T-cell (primary cell): ENCODE measurements at regions not wholly inside any gene's neighbourhood (a gene's known extent, or its start where the extent isn't known, plus 50 kb on each side); places are given as distances from the start of the nearest gene placed in this dataset.

Experiments used
- ATAC-seq, 4 experiments: fragments of 200-7000 bp in 3 of 4; fragments of 150-1000 bp in 1 of 4; cut with Tn5 transposase; replicated peaks in 1 of 4; 1 replicate in 3 of 4; 2 replicates in 1 of 4; pipeline ENCODE4 v1.10.0; 2021; ENCODE audit warnings: moderate library complexity in 3 of 4, mild to moderate bottlenecking in 2 of 4, moderate number of reproducible peaks in 1 of 4
- CTCF ChIA-PET, 2 donors: fragments of 300-600 bp; sonication (Branson Sonifier 250); formaldehyde crosslinking; loops; one replicate each; lab custom pipeline; 2022; ENCODE audit warnings: antibody characterized with exemption in 2 of 2; lab: Charles Lee
- POLR2A ChIA-PET, 2 donors: fragments of 300-600 bp; sonication (Branson Sonifier 250); formaldehyde crosslinking; loops; one replicate each; lab custom pipeline; 2022; ENCODE audit warnings: antibody characterized with exemption in 2 of 2; lab: Charles Lee
- DNase-seq, 35 experiments: peaks; one replicate each; pipeline versions ENCODE4 v3.0.0 to v3.0.0-alpha.2; 2013 to 2023
- H3K27ac ChIP-seq: one replicate; pipeline ENCODE4 v1.5.1; 2013; ENCODE audit warnings: low read length
- H3K27me3 ChIP-seq, 2 experiments: replicated peaks in 1 of 2; 1 replicate in 1 of 2; 2 replicates in 1 of 2; pipeline versions ENCODE4 v1.6.1 to v1.7.0; 2013; ENCODE audit warnings: low read length in 1 of 2, mixed read lengths in 1 of 2; ENCODE audit not compliant: control insufficient read depth in 2 of 2, insufficient read depth in 2 of 2; ENCODE audit errors: extremely low read depth in 1 of 2
- H3K36me3 ChIP-seq, 2 donors: 1 replicate in 1 of 2; 2 replicates in 1 of 2; pipeline versions ENCODE4 v1.6.1 to v1.7.0; 2013; ENCODE audit warnings: low read length in 1 of 2; ENCODE audit not compliant: control insufficient read depth in 2 of 2, insufficient read depth in 1 of 2; ENCODE audit errors: extremely low read depth in 1 of 2
- H3K4me1 ChIP-seq, 2 experiments: 1 replicate in 1 of 2; 2 replicates in 1 of 2; pipeline versions ENCODE4 v1.6.1 to v1.7.0; 2013; ENCODE audit warnings: low read length in 2 of 2, mixed read lengths in 1 of 2; ENCODE audit not compliant: insufficient read depth in 2 of 2, control insufficient read depth in 1 of 2; ENCODE audit errors: extremely low read depth in 1 of 2
- H3K4me3 ChIP-seq, 2 donors: 1 replicate in 1 of 2; 2 replicates in 1 of 2; pipeline versions ENCODE4 v1.5.1 to v1.7.0; 2013; ENCODE audit warnings: mild to moderate bottlenecking in 2 of 2, low read length in 1 of 2, moderate library complexity in 1 of 2; ENCODE audit not compliant: control insufficient read depth in 1 of 2; ENCODE audit errors: extremely low read depth in 1 of 2
- H3K9me3 ChIP-seq: 2 replicates; pipeline ENCODE4 v1.7.0; 2013
- H3K27ac Mint-ChIP-seq, 2 donors: one replicate each; pipeline ENCODE4 v1.8.0; 2020 to 2021; ENCODE audit warnings: mild to moderate bottlenecking in 2 of 2, mixed read lengths in 2 of 2
- H3K27me3 Mint-ChIP-seq, 2 donors: one replicate each; pipeline ENCODE4 v1.8.0; 2021 to 2022; ENCODE audit warnings: mixed read lengths in 2 of 2
- H3K36me3 Mint-ChIP-seq: one replicate; pipeline ENCODE4 v1.8.0; 2021; ENCODE audit warnings: mixed read lengths
- H3K4me1 Mint-ChIP-seq, 3 donors: one replicate each; pipeline ENCODE4 v1.8.0; 2020 to 2022; ENCODE audit warnings: mixed read lengths in 3 of 3, mild to moderate bottlenecking in 1 of 3
- H3K4me3 Mint-ChIP-seq, 3 donors: one replicate each; pipeline ENCODE4 v1.8.0; 2020 to 2022; ENCODE audit warnings: mild to moderate bottlenecking in 3 of 3, mixed read lengths in 3 of 3, moderate library complexity in 3 of 3
- H3K9me3 Mint-ChIP-seq, 3 donors: one replicate each; pipeline ENCODE4 v1.8.0; 2020 to 2022; ENCODE audit warnings: mixed read lengths in 3 of 3
- WGBS: methylation state at CpG from one replicate; pipeline ENCODE4 v1.1.5; 2013; ENCODE audit warnings: missing lambda C conversion rate; ENCODE audit not compliant: insufficient coverage; 5-methylcytosine and 5-hydroxymethylcytosine counted together

DNA sequence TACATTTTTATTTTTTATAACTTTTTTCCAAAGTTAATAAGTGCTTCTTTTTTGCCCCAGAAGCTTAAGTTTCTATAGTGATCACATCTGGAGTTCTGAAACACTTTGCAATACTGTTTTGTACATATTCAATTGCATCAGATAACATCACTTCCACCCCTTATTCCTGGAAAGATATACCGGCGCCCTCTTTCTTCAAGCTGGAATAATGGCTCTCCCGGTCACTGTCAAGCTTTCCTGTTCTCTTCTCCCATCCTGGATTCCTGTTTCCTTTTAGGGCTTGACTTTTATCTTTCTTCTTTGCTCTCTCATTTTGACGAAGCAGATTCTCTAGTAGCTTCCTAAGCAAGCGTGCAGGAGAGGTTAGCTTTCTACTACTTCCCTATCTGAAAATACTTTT lies 1866.8 kb downstream of the MRPL39 start:
- Mint-ChIP-seq H3K27ac (no peak overlapping the region), H3K27me3 (no peaks in the 10 kb centered on the region), H3K4me3 (no peak overlapping the region), H3K4me1 (no peaks in the 10 kb centered on the region), H3K36me3 (no peaks in the 10 kb centered on the region), H3K9me3 (peaks cover 0 to 3% (median 2%) of the 10 kb centered on the region in 3 donors)
- no peak overlapping the region for H3K27ac ChIP-seq
- DNase-seq (no peak), ATAC-seq (no peak)
- ChIA-PET CTCF (interaction anchor here in 1 of 2 donors (0.7 kb wide), 1 partner anchor 25 kb away, joined by 3 read pairs; no protein-coding TSS in a partner anchor), POLR2A (interaction anchor here in 1 of 2 donors (0.6 kb wide), 1 partner anchor 9 kb away, joined by 4 read pairs; no protein-coding TSS in a partner anchor)
- H3K27me3 ChIP-seq, result no peaks in the 10 kb centered on the region
- H3K36me3 ChIP-seq, result no peaks in the 10 kb centered on the region
- no peak overlapping the region for H3K4me3 ChIP-seq
- 60% methylated on average over 3 of the region's 5 CpGs for WGBS
- no peaks in the 10 kb centered on the region for H3K4me1 ChIP-seq
- no peaks in the 10 kb centered on the region for H3K9me3 ChIP-seq

DNA sequence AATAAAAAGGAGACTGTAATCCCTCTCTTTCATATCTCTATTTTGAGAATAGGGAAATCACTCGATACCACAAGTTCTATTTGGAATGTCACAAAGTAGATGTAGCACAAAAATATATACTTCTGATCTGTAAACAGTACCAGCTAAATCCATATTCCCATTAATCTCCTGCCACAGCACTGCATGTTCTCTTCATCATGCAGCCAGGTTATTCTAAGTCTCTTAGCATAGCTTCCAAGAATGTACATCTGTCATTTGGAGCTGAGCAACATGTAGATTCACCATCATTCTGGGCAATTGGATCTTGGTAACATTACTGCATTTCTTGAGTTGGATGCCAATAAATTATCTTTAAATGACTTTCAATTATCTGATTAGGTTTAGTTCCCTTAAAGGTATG lies 1874.5 kb downstream of the MRPL39 start:
- ChIA-PET POLR2A (no interaction called here), CTCF (no interaction called here)
- Histone ChIP-seq H3K27ac (no peak overlapping the region), H3K36me3 (no peaks in the 10 kb centered on the region), H3K9me3 (no peaks in the 10 kb centered on the region), H3K4me1 (no peaks in the 10 kb centered on the region), H3K4me3 (no peak overlapping the region), H3K27me3 (no peaks in the 10 kb centered on the region)
- Mint-ChIP-seq H3K4me1 (no peaks in the 10 kb centered on the region), H3K9me3 (no peaks in the 10 kb centered on the region), H3K27me3 (no peaks in the 10 kb centered on the region), H3K4me3 (no peak overlapping the region), H3K36me3 (no peaks in the 10 kb centered on the region), H3K27ac (no peak overlapping the region)
- no CpG with 5 or more reads among the region's 1 CpG for WGBS
- DNase-seq (no peak), ATAC-seq (no peak)

DNA sequence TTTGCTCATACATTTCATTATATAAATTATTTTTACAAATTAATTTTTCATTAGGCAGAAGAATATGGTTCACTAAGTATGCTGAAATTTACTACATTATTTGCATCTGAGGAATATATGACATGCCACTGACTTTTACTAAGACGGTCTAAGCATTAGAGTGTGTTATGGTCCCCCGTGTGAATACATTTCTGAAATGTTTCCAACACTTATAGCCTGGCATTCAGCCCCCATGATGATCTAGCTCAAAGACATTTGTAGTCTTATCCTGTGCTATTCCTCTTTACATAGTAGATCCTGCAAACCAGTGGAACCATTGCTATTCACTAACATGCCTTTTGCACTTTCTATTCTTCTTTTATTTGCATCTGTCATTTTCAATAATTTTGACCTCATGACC lies 1878.0 kb downstream of the MRPL39 start:
- ChIA-PET CTCF (no interaction called here), POLR2A (interaction anchor here in 1 of 2 donors (0.7 kb wide), 1 partner anchor 432 kb away, joined by 7 read pairs; no protein-coding TSS in a partner anchor)
- Histone ChIP-seq H3K27me3 (no peaks in the 10 kb centered on the region), H3K36me3 (no peaks in the 10 kb centered on the region), H3K4me3 (no peak overlapping the region), H3K27ac (no peak overlapping the region), H3K9me3 (no peaks in the 10 kb centered on the region), H3K4me1 (no peaks in the 10 kb centered on the region)
- DNase-seq (no peak), ATAC-seq (no peak)
- WGBS, result 83% methylated on average over 1 of the region's 2 CpGs
- Mint-ChIP-seq H3K4me3 (no peak overlapping the region), H3K27ac (no peak overlapping the region), H3K9me3 (no peaks in the 10 kb centered on the region), H3K27me3 (no peaks in the 10 kb centered on the region), H3K4me1 (no peaks in the 10 kb centered on the region), H3K36me3 (no peaks in the 10 kb centered on the region)

DNA sequence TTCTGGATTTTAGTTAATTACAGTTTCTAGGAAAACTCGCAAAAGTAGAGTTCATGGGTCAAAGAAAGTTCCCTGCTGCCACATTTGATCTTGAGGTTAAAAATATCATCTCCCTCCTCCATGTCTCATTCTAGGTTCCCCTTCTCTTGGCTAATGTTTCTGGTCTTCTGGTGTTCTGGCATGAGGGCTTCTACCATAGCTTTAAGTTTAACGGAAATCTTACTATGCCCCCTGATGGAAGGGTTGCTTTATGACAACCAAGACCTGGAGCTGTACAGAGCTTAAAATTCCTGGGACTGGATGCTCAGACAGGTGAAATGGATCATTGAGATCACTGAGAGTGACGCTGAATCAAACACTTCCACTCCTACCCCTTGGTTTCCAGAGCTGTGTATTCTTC lies 1881.7 kb downstream of the MRPL39 start:
- ATAC-seq (no peak), DNase-seq (no peak)
- CTCF ChIA-PET, result no interaction called here
- H3K4me1 ChIP-seq, result no peaks in the 10 kb centered on the region
- H3K27ac ChIP-seq, result no peak overlapping the region
- H3K9me3 Mint-ChIP-seq, result no peaks in the 10 kb centered on the region
- H3K36me3 ChIP-seq, result no peaks in the 10 kb centered on the region
- no peaks in the 10 kb centered on the region for H3K4me1 Mint-ChIP-seq
- POLR2A ChIA-PET, result no interaction called here
- H3K4me3 ChIP-seq, result no peak overlapping the region
- 60% methylated on average over 1 of the region's 3 CpGs for WGBS
- H3K9me3 ChIP-seq, result no peaks in the 10 kb centered on the region
- H3K27me3 ChIP-seq, result no peaks in the 10 kb centered on the region
- H3K27ac Mint-ChIP-seq, result no peak overlapping the region
- H3K27me3 Mint-ChIP-seq, result no peaks in the 10 kb centered on the region
- H3K36me3 Mint-ChIP-seq, result no peaks in the 10 kb centered on the region
- no peak overlapping the region for H3K4me3 Mint-ChIP-seq

DNA sequence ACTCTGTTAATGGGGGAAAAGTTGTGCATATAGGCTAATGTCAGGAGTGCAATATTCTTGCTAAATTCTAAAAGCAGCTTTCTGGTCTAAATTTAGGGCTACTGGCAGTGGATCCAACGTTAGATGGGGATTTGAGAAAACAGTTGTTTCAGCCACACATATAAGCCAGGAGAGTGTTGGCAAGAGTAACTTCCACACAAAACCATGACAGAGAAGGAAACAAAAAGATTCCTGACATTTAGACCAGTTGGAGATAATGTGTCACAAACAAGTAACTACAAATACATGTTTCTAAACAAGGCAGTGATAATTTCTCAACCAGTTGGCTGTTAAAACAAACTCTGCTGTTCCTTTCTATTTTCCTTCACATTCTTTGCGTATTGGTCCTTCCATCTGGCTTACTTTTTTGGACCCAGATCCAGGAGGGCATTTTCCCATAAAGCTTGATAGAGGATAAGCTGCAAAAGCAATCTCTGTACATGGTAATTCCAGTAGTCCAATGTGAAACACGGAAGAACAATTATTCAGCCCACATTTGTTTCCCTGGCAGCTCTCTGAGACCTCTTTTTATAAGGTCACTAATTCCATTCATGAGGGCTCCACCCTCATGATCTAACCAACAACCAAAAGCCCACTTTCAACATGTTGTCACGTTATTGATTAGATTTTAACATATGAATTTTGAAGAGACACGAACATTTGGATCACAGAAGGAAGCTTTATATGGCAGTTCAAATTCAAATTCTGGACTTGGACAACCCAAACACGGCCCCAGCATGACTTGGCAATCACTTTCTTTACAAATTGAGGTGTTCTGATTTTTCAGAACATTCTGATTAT lies 1888.6 kb downstream of the MRPL39 start:
- no peaks in the 10 kb centered on the region for H3K9me3 ChIP-seq
- no peaks in the 10 kb centered on the region for H3K4me1 ChIP-seq
- no CpG with 5 or more reads among the region's 6 CpGs for WGBS
- H3K27me3 Mint-ChIP-seq, result peaks cover 0 to 4% of the 10 kb centered on the region in 2 donors
- DNase-seq (no peak), ATAC-seq (no peak)
- no peaks in the 10 kb centered on the region for H3K4me1 Mint-ChIP-seq
- H3K9me3 Mint-ChIP-seq, result no peaks in the 10 kb centered on the region
- no peak overlapping the region for H3K4me3 Mint-ChIP-seq
- no peak overlapping the region for H3K4me3 ChIP-seq
- H3K27ac Mint-ChIP-seq, result no peak overlapping the region
- ChIA-PET CTCF (no interaction called here), POLR2A (no interaction called here)
- no peaks in the 10 kb centered on the region for H3K27me3 ChIP-seq
- no peak overlapping the region for H3K27ac ChIP-seq
- H3K36me3 ChIP-seq, result no peaks in the 10 kb centered on the region
- H3K36me3 Mint-ChIP-seq, result no peaks in the 10 kb centered on the region

DNA sequence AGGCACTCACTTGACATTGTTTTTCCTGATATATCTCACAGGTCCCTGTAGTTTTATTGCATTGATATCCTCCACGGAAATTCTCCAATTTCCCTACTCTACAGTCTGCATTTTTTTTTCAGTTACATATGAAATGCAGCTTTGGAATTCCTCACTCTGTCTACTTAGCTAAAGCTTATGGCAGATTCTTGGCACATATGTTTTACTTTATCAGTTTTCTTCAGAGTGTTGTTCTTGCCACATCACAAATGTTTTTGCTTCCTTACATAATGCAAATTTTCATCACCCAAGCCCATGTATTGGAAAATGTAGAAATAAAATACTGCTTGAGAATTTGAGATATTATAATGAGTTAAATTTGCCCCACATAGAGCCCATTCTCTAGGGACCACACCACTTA lies 1895.1 kb downstream of the MRPL39 start:
- H3K36me3 ChIP-seq, result no peaks in the 10 kb centered on the region
- ATAC-seq (no peak), DNase-seq (no peak)
- no peaks in the 10 kb centered on the region for H3K4me1 ChIP-seq
- no peak overlapping the region for H3K27ac ChIP-seq
- no peaks in the 10 kb centered on the region for H3K36me3 Mint-ChIP-seq
- no peaks in the 10 kb centered on the region for H3K9me3 ChIP-seq
- POLR2A ChIA-PET, result interaction anchor here in 1 of 2 donors (0.6 kb wide), 1 partner anchor 8 kb away, joined by 3 read pairs; no protein-coding TSS in a partner anchor
- H3K27ac Mint-ChIP-seq, result no peak overlapping the region
- no peaks in the 10 kb centered on the region for H3K27me3 ChIP-seq
- H3K4me1 Mint-ChIP-seq, result no peaks in the 10 kb centered on the region
- CTCF ChIA-PET, result no interaction called here
- H3K9me3 Mint-ChIP-seq, result no peaks in the 10 kb centered on the region
- no peak overlapping the region for H3K4me3 Mint-ChIP-seq
- H3K4me3 ChIP-seq, result no peak overlapping the region
- H3K27me3 Mint-ChIP-seq, result no peaks in the 10 kb centered on the region
- WGBS, result no CpG with 5 or more reads among the region's 1 CpG
